Thyroid gland (tissue), 4 donors: ENCODE measurements at regions not wholly inside any gene's neighbourhood (a gene's known extent, or its start where the extent isn't known, plus 50 kb on each side); places are given as distances from the start of the nearest gene placed in this dataset.

Experiments used
- CTCF ChIP-seq, 6 experiments: fragments of 200-600 bp in 3 of 6; fragments of 450-650 bp in 3 of 6; sonication (generic) in 3 of 6; IDR thresholded peaks; one replicate each; pipeline ENCODE4 v1.5.1; 2016 to 2019; ENCODE audit warnings: antibody characterized with exemption in 6 of 6, mild to moderate bottlenecking in 2 of 6, inconsistent platforms in 1 of 6, moderate library complexity in 1 of 6
- POLR2A ChIP-seq, 2 donors: fragments of 450-650 bp; IDR thresholded peaks; one replicate each; pipeline ENCODE4 v1.6.1; 2017; ENCODE audit warnings: antibody characterized with exemption in 2 of 2, mild to moderate bottlenecking in 2 of 2, moderate library complexity in 1 of 2

- no peak for TF ChIP-seq CTCF (IDR thresholded peaks at IDR 0.05)
- TF ChIP-seq POLR2A (IDR thresholded peaks at IDR 0.05), result no peak
Observed at GRCh38 chr6:25125736-25126135, 153.4 kb upstream of the CARMIL1 start.
